Spleen (tissue), 7 donors: ENCODE measurements at regions not wholly inside any gene's neighbourhood (a gene's known extent, or its start where the extent isn't known, plus 50 kb on each side); places are given as distances from the start of the nearest gene placed in this dataset.

Experiments used
- POLR2A ChIP-seq, 3 donors: fragments of 450-650 bp; IDR thresholded peaks; one replicate each; pipeline ENCODE4 v1.5.1; 2017; ENCODE audit warnings: antibody characterized with exemption in 3 of 3, mild to moderate bottlenecking in 1 of 3
- TF ChIP-seq, protein P1 (sequence below), 11 experiments: fragments of 200-600 bp in 7 of 11; fragments of 450-650 bp in 4 of 11; sonication (generic) in 4 of 11; IDR thresholded peaks in 8 of 11; conservative IDR thresholded peaks in 3 of 11; 1 replicate in 7 of 11; 2 replicates in 4 of 11; pipeline versions ENCODE4 v1.4.0 to v1.8.0; 2016 to 2021; ENCODE audit warnings: antibody characterized with exemption in 11 of 11, inconsistent platforms in 4 of 11, mild to moderate bottlenecking in 1 of 11
- donor health status: DM: no; HTN: no; CAD: no; lungs with moderate emphysema.
- donor health status: DM: no; HTN: no; CAD: no.
- donor health status: DM: no; HTN: no; CAD: no.

DNA sequence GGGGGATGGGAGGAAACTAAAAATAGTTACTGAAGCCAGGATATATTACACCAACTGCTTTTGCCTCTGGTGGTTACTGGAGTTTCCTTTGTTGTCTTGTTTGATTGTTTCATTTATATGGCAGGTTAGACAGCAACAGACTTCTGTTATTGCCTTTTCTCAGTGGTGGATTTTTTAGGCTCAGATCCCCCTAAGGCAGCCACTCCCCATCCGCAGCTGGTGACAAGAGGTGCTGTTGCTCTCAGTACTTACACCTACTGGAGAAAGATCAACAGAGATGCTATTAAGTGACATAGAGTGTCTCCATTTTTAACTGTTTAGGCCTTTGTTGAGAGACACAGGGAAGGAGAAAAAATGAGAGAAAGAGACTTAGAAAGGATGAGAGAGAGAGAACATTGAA, 552.1 kb downstream of the PKHD1 start:
- TF ChIP-seq, protein P1, sequence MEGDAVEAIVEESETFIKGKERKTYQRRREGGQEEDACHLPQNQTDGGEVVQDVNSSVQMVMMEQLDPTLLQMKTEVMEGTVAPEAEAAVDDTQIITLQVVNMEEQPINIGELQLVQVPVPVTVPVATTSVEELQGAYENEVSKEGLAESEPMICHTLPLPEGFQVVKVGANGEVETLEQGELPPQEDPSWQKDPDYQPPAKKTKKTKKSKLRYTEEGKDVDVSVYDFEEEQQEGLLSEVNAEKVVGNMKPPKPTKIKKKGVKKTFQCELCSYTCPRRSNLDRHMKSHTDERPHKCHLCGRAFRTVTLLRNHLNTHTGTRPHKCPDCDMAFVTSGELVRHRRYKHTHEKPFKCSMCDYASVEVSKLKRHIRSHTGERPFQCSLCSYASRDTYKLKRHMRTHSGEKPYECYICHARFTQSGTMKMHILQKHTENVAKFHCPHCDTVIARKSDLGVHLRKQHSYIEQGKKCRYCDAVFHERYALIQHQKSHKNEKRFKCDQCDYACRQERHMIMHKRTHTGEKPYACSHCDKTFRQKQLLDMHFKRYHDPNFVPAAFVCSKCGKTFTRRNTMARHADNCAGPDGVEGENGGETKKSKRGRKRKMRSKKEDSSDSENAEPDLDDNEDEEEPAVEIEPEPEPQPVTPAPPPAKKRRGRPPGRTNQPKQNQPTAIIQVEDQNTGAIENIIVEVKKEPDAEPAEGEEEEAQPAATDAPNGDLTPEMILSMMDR (IDR thresholded peaks at IDR 0.05 in 8 of 11, conservative IDR thresholded peaks at IDR 0.05 in 3 of 11), result no peak
- TF ChIP-seq POLR2A (IDR thresholded peaks at IDR 0.05), result no peak
